SK-N-MC (cell line): ENCODE measurements at regions not wholly inside any gene's neighbourhood (a gene's known extent, or its start where the extent isn't known, plus 50 kb on each side); places are given as distances from the start of the nearest gene placed in this dataset.

Experiments used
- EZH2 ChIP-seq: fragments of 200-600 bp; sonication (generic); IDR thresholded peaks from one replicate; pipeline ENCODE4 v1.6.1; 2017; ENCODE audit warnings: antibody characterized with exemption
- FOXP2 ChIP-seq: optimal IDR thresholded peaks from 2 replicates; pipeline ENCODE3; 2011; ENCODE audit warnings: mild to moderate bottlenecking, moderate library complexity; ENCODE audit not compliant: insufficient read depth; ENCODE audit errors: extremely low read length, control extremely low read depth
- POLR2AphosphoS5 ChIP-seq: IDR thresholded peaks from 2 replicates; pipeline ENCODE4 v1.6.1; 2012; ENCODE audit warnings: mild to moderate bottlenecking, low read depth, low read length, borderline replicate concordance

- TF ChIP-seq EZH2: no peak
- TF ChIP-seq POLR2AphosphoS5: no peak
- TF ChIP-seq FOXP2: no peak
Observed at GRCh38 chr5:57429513-57430120, 53.0 kb downstream of the ACTBL2 start.
